Hepatocyte (in vitro differentiated cells): ENCODE measurements at regions not wholly inside any gene's neighbourhood (a gene's known extent, or its start where the extent isn't known, plus 50 kb on each side); places are given as distances from the start of the nearest gene placed in this dataset.

ENCODE experiments used
- CTCF ChIP-seq: fragments of 200-600 bp; sonication (generic); IDR thresholded peaks from 2 replicates; pipeline ENCODE4 v1.5.1; 2016; ENCODE audit warnings: antibody characterized with exemption, mild to moderate bottlenecking; ENCODE audit not compliant: poor library complexity
- EZH2 ChIP-seq: fragments of 200-600 bp; sonication (generic); IDR thresholded peaks from 2 replicates; pipeline ENCODE4 v1.6.1; 2016; ENCODE audit warnings: antibody characterized with exemption, mild to moderate bottlenecking, borderline replicate concordance
- EZH2phosphoT487 ChIP-seq: fragments of 200-600 bp; sonication (generic); IDR thresholded peaks from one replicate; pipeline ENCODE4 v1.6.1; 2018; ENCODE audit warnings: antibody characterized with exemption, mild to moderate bottlenecking, low read depth, moderate library complexity; ENCODE audit not compliant: unreplicated experiment, severe bottlenecking

GRCh38 chr5:61620699-61621182 is 288.7 kb downstream of the ZSWIM6 start:
- TF ChIP-seq CTCF (no peak), EZH2 (no peak), EZH2phosphoT487 (no peak)
